Liver (tissue), 3 donors: ENCODE measurements at regions not wholly inside any gene's neighbourhood (a gene's known extent, or its start where the extent isn't known, plus 50 kb on each side); places are given as distances from the start of the nearest gene placed in this dataset.

Experiments used
- FOXA1 ChIP-seq: IDR thresholded peaks from 2 replicates; pipeline ENCODE4 v1.6.1; 2016; ENCODE audit warnings: antibody characterized with exemption
- RXRA ChIP-seq, 2 donors: IDR thresholded peaks; 2 replicates each; pipeline ENCODE4 v1.6.1; 2017 to 2018; ENCODE audit warnings: antibody characterized with exemption in 2 of 2, mild to moderate bottlenecking in 1 of 2
- TF ChIP-seq, protein P1 (sequence below): IDR thresholded peaks from 2 replicates; pipeline ENCODE4 v1.6.1; 2016; ENCODE audit warnings: antibody characterized with exemption
- TF ChIP-seq, protein P2 (sequence below): fragments of 150-350 bp; IDR thresholded peaks from 2 replicates; pipeline ENCODE4 v1.5.1; 2017; ENCODE audit warnings: improper control_type of control experiment, low read depth, low read length; ENCODE audit not compliant: missing input control
- TF ChIP-seq, protein P3 (sequence below): IDR thresholded peaks from 2 replicates; pipeline ENCODE4 v1.6.1; 2016; ENCODE audit warnings: antibody characterized with exemption, mild to moderate bottlenecking
- TF ChIP-seq, protein P4 (sequence below): IDR thresholded peaks from 2 replicates; pipeline ENCODE4 v1.6.1; 2016; ENCODE audit warnings: antibody characterized with exemption
- donor health status: healthy.
- donor health status: healthy.

DNA sequence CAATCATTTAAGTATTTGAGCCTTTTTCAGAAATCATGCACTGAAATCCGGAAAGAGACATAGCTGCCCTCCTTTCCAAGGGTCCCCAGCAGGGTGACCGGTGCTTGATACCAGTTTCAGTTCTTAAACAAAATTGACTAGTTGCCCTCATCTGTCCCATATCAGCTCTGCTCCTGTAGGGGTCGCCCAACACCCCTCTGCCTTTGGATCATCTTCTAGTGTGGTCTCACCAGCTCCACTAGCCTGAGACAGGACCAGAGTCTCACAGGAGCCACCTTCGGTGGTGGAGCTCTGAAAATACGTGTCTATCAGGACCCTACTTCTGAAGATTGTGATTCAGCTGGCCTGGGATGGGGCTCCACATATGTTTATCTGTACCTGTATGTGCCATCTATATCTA is 428.2 kb downstream of the ENC1 start:
- TF ChIP-seq, protein P1, sequence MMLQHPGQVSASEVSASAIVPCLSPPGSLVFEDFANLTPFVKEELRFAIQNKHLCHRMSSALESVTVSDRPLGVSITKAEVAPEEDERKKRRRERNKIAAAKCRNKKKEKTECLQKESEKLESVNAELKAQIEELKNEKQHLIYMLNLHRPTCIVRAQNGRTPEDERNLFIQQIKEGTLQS = no peak
- TF ChIP-seq, protein P2, sequence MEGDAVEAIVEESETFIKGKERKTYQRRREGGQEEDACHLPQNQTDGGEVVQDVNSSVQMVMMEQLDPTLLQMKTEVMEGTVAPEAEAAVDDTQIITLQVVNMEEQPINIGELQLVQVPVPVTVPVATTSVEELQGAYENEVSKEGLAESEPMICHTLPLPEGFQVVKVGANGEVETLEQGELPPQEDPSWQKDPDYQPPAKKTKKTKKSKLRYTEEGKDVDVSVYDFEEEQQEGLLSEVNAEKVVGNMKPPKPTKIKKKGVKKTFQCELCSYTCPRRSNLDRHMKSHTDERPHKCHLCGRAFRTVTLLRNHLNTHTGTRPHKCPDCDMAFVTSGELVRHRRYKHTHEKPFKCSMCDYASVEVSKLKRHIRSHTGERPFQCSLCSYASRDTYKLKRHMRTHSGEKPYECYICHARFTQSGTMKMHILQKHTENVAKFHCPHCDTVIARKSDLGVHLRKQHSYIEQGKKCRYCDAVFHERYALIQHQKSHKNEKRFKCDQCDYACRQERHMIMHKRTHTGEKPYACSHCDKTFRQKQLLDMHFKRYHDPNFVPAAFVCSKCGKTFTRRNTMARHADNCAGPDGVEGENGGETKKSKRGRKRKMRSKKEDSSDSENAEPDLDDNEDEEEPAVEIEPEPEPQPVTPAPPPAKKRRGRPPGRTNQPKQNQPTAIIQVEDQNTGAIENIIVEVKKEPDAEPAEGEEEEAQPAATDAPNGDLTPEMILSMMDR = no peak
- TF ChIP-seq RXRA (IDR thresholded peaks at IDR 0.05) (no peak), FOXA1 (no peak)
- TF ChIP-seq, protein P3, sequence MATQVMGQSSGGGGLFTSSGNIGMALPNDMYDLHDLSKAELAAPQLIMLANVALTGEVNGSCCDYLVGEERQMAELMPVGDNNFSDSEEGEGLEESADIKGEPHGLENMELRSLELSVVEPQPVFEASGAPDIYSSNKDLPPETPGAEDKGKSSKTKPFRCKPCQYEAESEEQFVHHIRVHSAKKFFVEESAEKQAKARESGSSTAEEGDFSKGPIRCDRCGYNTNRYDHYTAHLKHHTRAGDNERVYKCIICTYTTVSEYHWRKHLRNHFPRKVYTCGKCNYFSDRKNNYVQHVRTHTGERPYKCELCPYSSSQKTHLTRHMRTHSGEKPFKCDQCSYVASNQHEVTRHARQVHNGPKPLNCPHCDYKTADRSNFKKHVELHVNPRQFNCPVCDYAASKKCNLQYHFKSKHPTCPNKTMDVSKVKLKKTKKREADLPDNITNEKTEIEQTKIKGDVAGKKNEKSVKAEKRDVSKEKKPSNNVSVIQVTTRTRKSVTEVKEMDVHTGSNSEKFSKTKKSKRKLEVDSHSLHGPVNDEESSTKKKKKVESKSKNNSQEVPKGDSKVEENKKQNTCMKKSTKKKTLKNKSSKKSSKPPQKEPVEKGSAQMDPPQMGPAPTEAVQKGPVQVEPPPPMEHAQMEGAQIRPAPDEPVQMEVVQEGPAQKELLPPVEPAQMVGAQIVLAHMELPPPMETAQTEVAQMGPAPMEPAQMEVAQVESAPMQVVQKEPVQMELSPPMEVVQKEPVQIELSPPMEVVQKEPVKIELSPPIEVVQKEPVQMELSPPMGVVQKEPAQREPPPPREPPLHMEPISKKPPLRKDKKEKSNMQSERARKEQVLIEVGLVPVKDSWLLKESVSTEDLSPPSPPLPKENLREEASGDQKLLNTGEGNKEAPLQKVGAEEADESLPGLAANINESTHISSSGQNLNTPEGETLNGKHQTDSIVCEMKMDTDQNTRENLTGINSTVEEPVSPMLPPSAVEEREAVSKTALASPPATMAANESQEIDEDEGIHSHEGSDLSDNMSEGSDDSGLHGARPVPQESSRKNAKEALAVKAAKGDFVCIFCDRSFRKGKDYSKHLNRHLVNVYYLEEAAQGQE = no peak
- TF ChIP-seq, protein P4, sequence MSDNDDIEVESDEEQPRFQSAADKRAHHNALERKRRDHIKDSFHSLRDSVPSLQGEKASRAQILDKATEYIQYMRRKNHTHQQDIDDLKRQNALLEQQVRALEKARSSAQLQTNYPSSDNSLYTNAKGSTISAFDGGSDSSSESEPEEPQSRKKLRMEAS = no peak
